Renal pelvis (tissue), 1 donor: ENCODE measurements at regions not wholly inside any gene's neighbourhood (a gene's known extent, or its start where the extent isn't known, plus 50 kb on each side); places are given as distances from the start of the nearest gene placed in this dataset.

Source experiments
- DNase-seq: peaks from one replicate; pipeline ENCODE4 v3.0.0-alpha.2; 2013

GRCh38 chr9:108241384-108242073 is 614.3 kb downstream of the ACTL7B start:
- no peak for DNase-seq

GRCh38 chr9:108239696-108240321 is 616.0 kb downstream of the ACTL7B start:
- no peak for DNase-seq

GRCh38 chr9:108235609-108236008 is 620.2 kb downstream of the ACTL7B start:
- no peak for DNase-seq

GRCh38 chr9:108234811-108235210 is 621.0 kb downstream of the ACTL7B start:
- no peak for DNase-seq

- DNase-seq: no peak
Observed at GRCh38 chr9:108225149-108225800, 630.5 kb downstream of the ACTL7B start.

GRCh38 chr9:108224716-108225115 is 631.1 kb downstream of the ACTL7B start:
- DNase-seq: no peak

- no peak for DNase-seq
Observed at GRCh38 chr9:108219664-108220063, 636.1 kb downstream of the ACTL7B start.

- DNase-seq: peak; percentile 86
Observed at GRCh38 chr9:108217431-108218349, 638.1 kb downstream of the ACTL7B start.

GRCh38 chr9:108213511-108213910 is 642.3 kb downstream of the ACTL7B start:
- DNase-seq: no peak

GRCh38 chr9:108212184-108212583 is 643.6 kb downstream of the ACTL7B start:
- DNase-seq: no peak

- DNase-seq: no peak
Observed at GRCh38 chr9:108211411-108211955, 644.3 kb downstream of the ACTL7B start.

GRCh38 chr9:108209132-108209685 is 646.6 kb downstream of the ACTL7B start:
- DNase-seq: no peak

GRCh38 chr9:108207561-108208165 is 648.1 kb downstream of the ACTL7B start:
- no peak for DNase-seq

GRCh38 chr9:108205276-108205675 is 650.5 kb downstream of the ACTL7B start:
- DNase-seq: no peak

GRCh38 chr9:108197899-108198298 is 657.9 kb downstream of the ACTL7B start:
- no peak for DNase-seq

GRCh38 chr9:108197008-108197365 is 658.8 kb downstream of the ACTL7B start:
- DNase-seq: no peak

- no peak for DNase-seq
Observed at GRCh38 chr9:108196332-108197007, 659.3 kb downstream of the ACTL7B start.

- DNase-seq: no peak
Observed at GRCh38 chr9:108194154-108194553, 661.6 kb downstream of the ACTL7B start.

- no peak for DNase-seq
Observed at GRCh38 chr9:108193026-108193710, 662.6 kb downstream of the ACTL7B start.

- DNase-seq: no peak
Observed at GRCh38 chr9:108191065-108191464, 664.7 kb downstream of the ACTL7B start.
